SKM-1 treated with dmso at 0.1 percent for 144 hours (cell line): ENCODE measurements at regions not wholly inside any gene's neighbourhood (a gene's known extent, or its start where the extent isn't known, plus 50 kb on each side); places are given as distances from the start of the nearest gene placed in this dataset.
"Not testable (repeated sequence)": the region's sequence is repeated elsewhere in the genome, so short reads cannot be mapped to it uniquely, and the experiment has no call there.

Experiments used
- DNase-seq: peaks from one replicate; lab custom pipeline; 2025; ENCODE audit not compliant: unreplicated experiment; lab: John Stamatoyannopoulos, UW

DNA sequence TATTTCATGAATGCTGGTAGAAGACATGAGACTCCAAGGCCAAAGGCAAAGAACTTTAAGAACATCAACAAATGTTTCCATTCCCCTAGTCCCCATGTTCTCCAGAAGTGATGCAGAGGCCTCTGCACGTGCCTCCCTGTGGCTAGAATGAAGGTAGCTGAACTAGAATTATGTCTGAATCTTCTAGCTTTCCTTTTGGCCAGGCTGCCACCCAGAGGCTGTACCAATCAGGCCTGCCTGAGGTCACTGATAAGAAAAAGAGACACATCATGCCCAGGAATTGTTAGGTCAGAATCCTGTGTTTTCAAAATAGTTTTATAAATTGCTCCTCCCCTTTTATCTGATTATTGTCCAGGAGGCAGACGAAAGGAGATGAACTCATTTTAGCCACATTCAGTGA lies 188.0 kb upstream of the SLC16A7 start:
- DNase-seq, result no peak

DNA sequence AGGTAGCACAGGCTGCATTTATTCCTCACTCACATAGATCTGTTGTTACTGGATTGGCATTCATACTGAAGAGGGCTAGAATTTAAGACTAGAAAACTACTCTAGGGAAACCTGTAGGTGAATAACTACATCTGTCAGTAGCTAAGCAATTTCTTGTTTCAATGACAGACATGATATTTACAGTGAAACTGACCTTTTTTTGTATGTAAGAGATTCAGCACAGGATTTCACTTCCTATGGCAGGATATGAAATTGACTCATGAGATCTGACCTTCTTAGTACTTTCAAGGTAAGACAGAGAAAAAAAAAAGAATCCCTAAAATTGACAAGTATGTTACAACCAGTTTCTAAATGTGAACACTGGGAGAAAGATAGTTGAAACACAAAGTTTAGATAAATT lies 189.8 kb upstream of the SLC16A7 start:
- DNase-seq, result no peak

DNA sequence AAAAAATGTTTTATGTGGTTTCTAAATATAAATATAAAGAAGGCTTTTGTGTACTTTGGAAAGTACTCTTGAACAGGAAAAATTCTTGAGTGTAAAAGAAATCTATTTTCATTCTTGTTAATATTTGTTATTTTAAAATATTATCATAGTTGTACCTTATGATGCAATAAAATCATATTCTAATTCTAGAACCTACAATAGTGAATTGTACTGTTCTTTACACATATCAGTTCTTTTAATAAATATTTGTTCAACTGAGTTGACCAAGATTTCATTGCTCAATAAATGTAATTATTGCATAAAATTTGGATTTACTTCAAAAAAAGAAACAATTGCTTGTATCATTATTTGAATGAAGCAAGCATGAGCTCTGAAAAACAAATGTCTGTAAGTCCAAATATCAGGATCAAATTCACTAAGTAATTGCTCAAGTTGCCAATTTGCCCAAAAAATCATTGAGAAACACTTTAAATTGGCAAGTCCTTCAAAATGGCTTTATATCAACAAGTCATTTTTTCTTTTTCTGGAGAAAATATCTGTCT lies 191.6 kb upstream of the SLC16A7 start:
- no peak for DNase-seq

DNA sequence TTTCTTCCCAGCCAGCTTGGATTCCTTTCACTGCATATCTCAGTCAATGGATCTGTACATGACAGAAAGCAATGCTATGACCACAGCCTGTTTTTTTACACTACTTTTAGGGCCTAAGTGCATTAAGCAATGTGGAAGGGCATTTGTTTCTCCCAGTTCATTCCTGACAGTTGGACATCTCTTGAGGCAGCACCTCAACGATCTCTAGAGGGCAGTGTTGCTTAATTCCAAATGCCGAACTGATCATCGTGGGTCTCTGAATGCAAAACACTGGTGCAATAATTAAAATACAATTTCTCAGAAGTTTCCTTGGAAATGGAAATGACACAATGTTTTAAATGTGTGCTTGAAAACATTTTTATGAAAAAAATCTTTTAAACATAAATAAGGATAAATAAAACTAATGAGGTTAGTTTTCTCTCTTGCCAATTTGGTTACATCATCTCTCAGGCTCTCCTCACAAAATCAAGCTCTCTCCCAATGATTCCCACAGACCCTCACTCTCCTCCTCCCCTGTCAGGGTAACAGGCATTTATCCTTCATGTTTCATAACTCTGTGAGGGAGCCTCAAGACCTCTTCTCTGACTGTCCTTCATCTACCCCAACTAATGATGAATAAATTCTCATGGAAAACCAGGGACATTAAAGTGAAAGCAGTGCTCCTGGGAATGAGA lies 192.4 kb upstream of the SLC16A7 start:
- DNase-seq, result peak; percentile 5

DNA sequence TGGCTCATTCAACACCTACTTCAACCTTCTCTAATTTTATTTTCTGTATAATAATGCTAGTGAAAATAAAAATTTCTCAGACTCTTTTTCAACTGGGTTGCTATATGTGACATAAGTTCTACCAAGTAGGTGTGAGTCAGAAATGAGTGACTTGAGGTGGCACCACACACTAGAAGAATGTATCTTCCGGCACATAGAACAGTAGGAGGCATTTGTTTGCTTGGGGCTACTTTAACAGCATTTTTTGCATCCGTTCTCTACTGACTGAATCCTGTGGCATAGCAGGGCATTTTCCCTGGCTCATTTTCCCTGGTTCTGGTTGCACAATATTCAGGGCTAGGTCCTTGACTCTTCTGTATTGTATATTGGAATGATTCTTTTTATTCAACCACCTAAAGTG lies 194.0 kb upstream of the SLC16A7 start:
- DNase-seq, result no peak

DNA sequence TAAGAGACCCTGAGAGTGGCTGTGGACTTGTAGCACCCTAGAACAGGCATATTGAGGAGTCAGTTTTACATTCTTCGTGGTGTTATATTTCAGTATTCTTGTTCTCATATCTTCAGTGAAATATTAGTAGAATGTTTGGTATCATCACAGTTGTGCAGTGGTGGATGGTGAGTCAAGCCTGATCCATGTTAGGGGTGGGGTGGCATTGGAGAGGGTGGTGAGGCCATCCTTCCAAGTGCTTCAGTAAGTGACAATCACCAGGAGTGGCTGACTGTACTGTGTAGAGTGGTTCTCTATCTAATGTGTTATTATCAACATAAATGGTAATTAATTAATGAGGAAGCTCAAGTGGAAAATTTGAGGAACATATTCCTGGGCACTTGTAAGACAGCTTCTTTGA lies 197.7 kb upstream of the SLC16A7 start:
- DNase-seq, result no peak

DNA sequence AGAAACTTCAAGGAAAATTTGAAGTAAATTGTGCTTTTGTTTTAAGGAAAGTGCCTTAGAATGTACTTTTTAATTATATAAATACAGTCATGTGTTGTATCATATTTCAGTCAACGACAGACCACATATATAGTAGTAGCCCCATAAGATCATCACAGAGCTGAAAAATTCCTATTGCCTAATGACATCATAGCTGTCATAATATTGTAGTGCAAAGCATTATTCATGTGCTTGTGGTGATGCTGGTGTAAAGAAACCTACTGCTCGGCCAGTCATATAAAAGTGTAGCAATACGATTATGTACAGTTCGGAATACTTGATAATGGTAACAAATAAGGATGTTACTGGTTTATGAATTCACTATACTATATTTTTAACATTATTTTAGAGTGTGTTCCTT lies 198.9 kb upstream of the SLC16A7 start:
- no peak for DNase-seq

DNA sequence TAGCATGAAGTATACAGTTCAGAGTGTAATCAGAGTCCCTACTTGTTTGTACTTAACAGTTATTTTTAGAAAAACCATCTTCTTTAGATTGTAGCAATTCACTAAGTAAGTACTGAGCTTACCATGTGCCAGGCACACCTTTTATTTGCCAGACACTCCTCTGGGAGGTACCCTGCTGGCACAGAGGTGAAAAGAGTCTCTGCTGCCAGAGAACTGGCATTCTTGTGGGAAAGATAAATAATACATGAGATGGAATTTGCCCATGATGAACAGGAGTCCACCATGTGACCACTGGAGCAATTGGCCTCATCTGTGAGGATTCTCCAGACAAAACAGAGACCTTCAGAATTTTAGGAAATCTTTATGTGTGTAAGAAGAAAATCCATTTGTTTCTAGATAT lies 199.3 kb upstream of the SLC16A7 start:
- DNase-seq, result no peak

DNA sequence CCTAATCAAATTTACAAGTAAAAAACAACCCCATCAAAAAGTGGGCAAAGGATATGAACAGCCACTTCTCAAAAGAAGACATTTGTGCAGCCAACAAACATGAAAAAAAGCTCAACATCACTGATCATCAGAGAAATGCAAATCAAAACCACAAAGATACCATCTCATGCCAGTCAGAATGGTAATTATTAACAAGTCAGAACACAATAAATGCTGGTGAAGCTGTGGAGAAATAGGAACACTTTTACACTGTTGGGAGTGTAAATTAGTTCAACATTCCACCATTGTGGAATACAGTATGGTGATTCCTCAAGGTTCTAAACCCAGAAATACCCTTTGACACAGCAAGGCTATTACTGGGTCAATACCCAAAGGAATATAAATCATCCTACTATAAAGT lies 200.5 kb upstream of the SLC16A7 start:
- not testable (repeated sequence) for DNase-seq

DNA sequence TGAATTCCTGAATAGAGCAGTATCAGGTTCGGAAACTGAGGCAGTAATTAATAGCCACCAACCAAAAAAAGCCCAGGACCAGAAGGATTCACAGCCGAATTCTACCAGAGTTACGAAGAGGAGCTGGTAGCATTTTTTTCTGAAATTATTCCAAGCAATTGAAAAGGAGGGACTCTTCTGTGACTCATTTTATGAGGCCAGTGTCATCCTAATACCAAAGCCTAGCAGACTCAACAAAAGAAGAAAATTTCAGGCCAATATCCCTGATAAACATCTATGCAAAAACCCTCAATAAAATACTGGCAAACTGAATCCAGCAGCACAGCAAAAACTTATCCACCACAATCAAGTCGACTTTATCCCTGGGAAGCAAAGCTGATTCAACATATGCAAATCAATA lies 202.3 kb upstream of the SLC16A7 start:
- no peak for DNase-seq

DNA sequence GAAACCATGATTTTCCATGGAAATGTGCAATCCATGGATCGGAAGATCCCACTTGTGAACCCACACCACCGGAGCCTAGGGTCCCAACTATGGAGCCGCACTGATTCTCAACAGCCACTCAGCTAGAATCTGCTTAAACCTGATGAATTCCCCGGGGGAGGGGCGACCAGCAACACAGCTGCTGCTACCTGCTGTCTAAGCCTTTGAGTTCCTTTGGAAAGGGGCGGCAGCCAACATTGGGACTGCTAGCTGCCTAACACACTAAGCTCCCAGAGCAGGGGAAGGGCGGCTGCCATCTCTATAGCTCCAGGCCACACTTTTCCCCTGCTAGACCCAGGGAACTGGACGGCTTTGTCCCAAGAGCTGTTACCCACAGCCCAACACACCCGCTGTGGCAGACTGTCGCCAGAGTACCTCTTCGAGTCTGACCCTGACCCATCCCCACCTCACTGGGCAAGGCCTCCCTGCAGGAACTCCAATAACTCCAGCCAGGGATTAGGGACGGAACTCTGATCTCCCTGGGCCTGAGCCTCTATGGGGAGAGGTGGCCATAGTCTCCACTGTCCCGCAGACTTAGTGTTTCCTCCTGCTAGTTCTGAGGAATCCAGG lies 205.8 kb upstream of the SLC16A7 start:
- DNase-seq, result no peak

DNA sequence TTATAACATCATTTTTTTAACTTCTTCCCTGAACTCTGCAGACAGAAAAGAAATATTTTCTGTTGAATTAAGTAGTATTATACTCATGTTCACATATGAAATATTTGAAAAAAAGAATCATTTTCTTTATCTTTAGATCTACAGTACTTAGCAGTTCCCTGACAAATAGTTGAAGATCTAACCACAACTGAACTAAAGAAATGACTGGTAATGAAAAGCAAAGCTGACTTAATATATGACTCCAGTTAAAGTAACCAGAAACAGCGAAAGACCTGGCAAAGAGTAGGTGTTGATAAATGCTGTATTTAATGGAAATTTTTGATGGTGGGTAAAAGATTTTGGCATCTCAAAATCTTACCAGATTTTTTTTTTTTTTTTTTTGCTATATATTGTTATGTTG lies 207.1 kb upstream of the SLC16A7 start:
- no peak for DNase-seq

DNA sequence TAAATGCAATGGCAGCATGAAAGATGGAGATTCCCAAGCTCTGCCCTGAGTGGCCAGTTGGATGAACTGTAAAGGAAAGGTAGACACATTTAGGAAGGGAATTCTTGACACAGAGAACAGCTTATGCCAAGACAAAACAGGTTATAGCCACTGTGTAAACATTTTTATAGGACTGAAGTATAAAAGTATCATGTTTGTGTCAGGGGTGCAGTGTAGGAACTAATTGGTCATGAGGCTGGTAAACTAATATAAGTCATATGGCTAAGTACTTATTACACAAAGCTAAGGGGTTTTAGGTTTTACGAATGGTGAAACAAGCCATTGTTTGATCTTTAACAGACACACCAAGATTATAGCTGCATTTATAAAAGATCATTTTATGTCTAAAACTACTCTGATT lies 207.7 kb upstream of the SLC16A7 start:
- DNase-seq, result no peak

DNA sequence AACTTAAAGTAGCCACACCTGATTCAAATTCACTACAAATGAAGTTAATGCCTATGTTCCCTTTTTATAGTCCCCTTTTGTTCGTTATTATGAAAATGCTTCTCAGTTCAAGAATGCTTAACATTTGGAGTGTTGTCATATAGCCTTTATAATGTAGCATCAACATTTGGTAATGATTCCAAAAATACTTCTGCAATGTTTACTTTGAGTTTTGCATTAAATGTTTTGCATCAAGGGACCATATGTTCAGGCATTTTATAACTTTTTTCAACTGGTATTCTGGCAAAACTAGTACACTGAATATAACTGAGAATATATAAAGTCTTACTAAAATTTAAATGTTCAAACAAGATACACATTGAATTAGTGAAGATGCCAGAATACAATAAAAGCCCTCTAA lies 209.6 kb upstream of the SLC16A7 start:
- DNase-seq, result no peak

DNA sequence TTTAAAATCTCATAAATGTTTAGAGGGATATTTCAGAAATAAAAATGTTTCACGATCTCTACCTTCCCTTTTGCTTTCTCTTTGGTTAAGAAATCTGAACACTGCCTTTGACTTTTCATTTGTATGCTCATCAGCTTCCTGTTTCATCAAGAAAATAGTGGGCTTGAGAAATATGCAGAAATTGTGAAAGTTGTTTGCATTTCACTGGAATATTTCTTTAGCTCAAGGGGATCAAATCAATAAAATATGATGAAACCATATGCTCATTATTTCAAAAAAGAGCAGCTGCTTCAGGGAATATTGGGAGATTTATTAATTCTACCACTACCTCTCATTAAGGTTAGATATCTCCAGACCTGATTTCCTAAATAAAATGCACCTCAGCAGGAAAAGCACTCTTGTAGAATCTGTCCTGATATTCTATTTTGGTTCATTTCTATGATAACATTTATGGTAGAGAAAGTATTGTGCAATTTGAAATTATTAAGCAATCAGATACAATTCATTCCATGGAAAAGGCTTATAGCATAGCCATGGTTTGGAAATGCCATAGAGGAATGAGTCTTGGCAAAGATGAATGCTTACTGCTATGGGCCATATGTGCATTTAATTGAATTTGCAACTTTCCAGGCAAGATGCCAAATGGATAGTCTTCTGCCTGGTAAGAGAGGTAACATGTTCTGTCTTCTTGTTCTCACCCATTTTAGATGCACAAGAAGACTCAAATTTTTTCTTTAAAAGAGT lies 212.6 kb upstream of the SLC16A7 start:
- DNase-seq, result no peak

DNA sequence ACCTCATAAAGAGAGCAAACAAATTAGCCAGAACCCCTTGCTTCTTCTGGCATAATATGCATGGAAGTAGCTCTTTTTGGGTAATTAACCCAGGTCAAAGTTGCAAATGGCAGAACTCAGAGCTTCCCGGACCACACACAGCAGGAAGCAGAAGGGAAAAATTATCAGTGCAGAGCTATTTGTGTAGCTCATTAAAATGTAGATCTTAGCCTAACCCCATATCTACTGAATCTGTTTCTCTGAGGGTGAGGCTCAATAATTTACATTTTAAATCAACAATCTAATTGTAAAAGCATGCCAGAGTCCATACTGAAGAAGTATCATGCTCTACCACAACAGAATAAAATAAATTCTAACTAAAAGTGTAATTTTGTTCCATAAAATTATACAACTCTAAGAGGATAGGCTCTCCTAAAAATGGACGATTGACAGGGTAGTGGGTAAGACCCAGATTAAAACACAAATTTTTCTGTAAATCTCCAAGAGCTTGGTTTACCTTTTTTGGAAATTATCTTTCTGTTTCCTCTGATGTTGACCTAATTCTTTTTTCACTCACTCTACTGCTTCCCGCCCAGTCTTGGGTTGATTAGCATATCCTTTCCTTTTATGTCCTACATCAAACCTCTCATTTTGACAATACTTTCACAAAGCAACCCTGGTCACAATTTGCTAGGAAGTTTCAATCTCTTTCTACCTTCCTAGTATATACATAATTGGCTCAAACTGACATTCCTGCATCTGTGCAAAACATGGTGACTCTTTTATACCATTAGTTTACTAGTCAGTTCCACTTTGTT lies 213.3 kb upstream of the SLC16A7 start:
- DNase-seq, result no peak

DNA sequence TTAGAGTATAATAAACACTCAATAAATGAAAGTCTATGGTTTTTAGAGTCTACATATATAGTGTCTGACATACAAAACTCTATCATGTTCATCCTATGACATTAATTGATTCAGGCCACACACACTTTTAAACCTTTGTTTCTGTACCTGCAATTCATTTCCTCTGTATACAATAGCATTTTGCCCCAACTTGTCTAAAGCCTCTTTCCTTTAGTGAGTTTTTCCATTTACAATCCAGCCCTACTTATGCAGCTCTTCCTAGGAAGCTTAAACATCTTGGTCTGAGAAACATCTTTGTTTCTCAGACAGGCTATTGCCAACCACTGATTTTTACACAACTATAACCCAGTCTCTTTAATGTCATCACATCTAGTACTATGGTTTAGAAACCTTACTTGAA lies 214.7 kb upstream of the SLC16A7 start:
- no peak for DNase-seq

DNA sequence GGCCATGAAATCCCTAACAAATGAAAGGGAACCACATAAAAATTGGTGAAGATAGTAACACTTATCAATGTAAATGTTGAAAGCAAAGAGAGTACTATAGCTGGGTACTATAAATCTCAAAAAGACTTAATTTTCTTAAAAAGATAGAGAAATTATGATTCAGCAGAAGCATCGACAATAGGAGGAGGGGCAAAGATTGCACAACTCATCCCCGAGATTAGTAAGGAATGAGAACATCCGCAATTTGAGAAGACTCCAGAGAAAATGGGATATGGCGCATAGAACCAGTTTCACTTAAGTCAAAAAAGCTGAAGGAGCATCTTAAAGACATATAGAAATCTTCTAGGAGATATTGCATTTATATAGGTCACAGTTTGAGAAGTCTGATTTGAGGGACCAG lies 220.2 kb upstream of the SLC16A7 start:
- DNase-seq, result no peak

DNA sequence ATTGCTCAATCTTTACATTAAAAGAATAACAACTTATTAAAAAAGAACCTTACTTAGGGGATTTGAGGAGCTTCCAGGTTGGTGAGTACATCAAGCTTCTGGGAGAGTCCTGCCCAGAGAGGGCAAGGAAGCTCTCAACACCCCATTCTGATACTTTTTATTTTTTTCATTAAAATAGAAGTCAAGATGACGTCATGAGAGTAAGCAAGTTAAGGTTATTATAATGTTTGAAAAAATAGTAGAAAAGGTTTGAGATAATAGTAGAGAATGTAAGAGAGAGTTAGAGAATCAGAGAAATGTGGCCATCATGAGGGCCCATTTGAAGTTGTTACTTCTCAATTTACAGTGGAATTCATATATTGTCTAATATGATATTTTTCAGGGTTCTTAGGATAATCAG lies 221.0 kb upstream of the SLC16A7 start:
- no peak for DNase-seq

DNA sequence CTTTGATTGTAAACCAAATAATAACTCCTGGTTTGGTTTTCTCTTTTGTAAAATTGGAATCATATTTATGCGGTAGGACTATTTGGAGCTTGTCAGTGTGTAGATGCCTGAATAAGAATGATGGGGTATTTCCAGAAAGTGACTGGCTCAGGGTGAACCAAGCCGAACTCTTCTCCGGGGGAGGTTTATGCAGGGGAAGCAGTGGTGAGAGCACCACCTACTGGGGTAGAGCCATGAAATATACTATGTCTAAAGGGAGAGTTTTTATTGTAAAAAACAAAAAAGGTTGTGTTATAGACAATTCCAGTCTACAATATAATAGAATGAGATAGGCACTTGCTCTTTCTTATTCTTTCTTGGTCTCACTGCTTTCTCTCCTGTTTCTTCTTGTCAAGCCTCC lies 222.9 kb upstream of the SLC16A7 start:
- no peak for DNase-seq

DNA sequence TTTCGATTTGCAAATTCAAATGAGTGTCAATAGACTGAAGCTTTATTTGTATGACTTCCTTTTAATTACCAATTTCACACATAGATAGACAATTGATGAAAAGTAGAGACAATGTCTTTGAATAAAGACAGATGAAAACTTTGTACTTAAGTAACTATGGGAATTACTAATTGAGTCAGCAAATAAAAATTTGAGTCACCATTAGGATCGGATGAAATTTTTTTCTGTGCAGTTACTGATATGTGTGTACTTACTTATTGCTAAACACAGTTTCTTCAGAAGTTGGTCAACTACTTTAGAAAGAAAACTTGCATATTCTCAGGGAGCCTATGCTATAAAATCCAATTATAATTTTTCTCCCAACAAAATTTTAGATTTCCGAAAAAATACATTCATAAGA lies 224.9 kb upstream of the SLC16A7 start:
- no peak for DNase-seq
